Fibroblast of the aortic adventitia (primary cell): ENCODE measurements at regions not wholly inside any gene's neighbourhood (a gene's known extent, or its start where the extent isn't known, plus 50 kb on each side); places are given as distances from the start of the nearest gene placed in this dataset.

Experiments
- DNase-seq: peaks from one replicate; pipeline ENCODE4 v3.0.0-alpha.2; 2010; ENCODE audit warnings: low read depth
- H3K4me3 ChIP-seq: 2 replicates; pipeline ENCODE4 v1.5.1; 2011; ENCODE audit warnings: low read depth, mild to moderate bottlenecking, control low read depth, low read length, moderate library complexity
- TF ChIP-seq, protein P1 (sequence below): IDR thresholded peaks from 2 replicates; pipeline ENCODE4 v1.5.1; 2011; ENCODE audit warnings: mild to moderate bottlenecking, low read length, control low read depth, inconsistent platforms; ENCODE audit not compliant: insufficient read depth

- TF ChIP-seq, protein P1, sequence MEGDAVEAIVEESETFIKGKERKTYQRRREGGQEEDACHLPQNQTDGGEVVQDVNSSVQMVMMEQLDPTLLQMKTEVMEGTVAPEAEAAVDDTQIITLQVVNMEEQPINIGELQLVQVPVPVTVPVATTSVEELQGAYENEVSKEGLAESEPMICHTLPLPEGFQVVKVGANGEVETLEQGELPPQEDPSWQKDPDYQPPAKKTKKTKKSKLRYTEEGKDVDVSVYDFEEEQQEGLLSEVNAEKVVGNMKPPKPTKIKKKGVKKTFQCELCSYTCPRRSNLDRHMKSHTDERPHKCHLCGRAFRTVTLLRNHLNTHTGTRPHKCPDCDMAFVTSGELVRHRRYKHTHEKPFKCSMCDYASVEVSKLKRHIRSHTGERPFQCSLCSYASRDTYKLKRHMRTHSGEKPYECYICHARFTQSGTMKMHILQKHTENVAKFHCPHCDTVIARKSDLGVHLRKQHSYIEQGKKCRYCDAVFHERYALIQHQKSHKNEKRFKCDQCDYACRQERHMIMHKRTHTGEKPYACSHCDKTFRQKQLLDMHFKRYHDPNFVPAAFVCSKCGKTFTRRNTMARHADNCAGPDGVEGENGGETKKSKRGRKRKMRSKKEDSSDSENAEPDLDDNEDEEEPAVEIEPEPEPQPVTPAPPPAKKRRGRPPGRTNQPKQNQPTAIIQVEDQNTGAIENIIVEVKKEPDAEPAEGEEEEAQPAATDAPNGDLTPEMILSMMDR: no peak
- no peak overlapping the region for H3K4me3 ChIP-seq
- DNase-seq: no peak
Measured at GRCh38 chr1:199261328-199261727, 622.5 kb downstream of the PTPRC start.

GRCh38 chr1:199264283-199264682, 625.4 kb downstream of the PTPRC start:
- no peak overlapping the region for H3K4me3 ChIP-seq
- TF ChIP-seq, protein P1: no peak
- DNase-seq: no peak

GRCh38 chr1:199264911-199265310, 626.1 kb downstream of the PTPRC start:
- peak; percentile 50 for DNase-seq
- no peak overlapping the region for H3K4me3 ChIP-seq
- TF ChIP-seq, protein P1: no peak

- DNase-seq: peak; percentile 22
- TF ChIP-seq, protein P1: no peak
- no peak overlapping the region for H3K4me3 ChIP-seq
Measured at GRCh38 chr1:199265319-199265718, 626.5 kb downstream of the PTPRC start.

GRCh38 chr1:199269241-199269640, 630.4 kb downstream of the PTPRC start:
- H3K4me3 ChIP-seq: no peak overlapping the region
- TF ChIP-seq, protein P1: no peak
- DNase-seq: peak; percentile 77

DNA sequence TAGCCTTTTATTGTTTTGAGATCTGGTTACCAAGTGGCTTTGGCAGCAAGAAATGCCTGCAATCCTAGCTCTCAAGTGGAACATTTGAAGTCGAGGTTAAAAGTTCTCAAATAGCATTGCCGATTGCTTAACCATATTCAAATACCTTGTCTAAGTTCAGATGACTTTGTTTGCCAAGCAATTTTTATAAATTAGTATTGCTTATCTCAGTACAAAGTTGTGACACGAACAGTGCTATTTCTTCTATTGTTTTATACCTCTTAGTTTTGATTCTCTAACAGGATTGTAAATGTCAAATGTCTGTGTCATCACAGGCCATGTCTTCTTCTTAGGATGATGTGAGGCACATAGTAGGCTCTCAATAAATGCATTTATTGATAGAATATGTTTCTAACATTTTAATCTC, 633.3 kb downstream of the PTPRC start:
- no peak overlapping the region for H3K4me3 ChIP-seq
- DNase-seq: peak; percentile 98

GRCh38 chr1:199272628-199273086, 633.8 kb downstream of the PTPRC start:
- no peak overlapping the region for H3K4me3 ChIP-seq

More for the DNA sequence above, 633.3 kb downstream of the PTPRC start:
- TF ChIP-seq, protein P1: no peak

More at GRCh38 chr1:199272628-199273086, 633.8 kb downstream of the PTPRC start:
- TF ChIP-seq, protein P1: no peak
- peak; percentile 96 for DNase-seq
